ENCODE measurements at regions not wholly inside any gene's neighbourhood (a gene's known extent, or its start where the extent isn't known, plus 50 kb on each side); places are given as distances from the start of the nearest gene placed in this dataset.

DNA sequence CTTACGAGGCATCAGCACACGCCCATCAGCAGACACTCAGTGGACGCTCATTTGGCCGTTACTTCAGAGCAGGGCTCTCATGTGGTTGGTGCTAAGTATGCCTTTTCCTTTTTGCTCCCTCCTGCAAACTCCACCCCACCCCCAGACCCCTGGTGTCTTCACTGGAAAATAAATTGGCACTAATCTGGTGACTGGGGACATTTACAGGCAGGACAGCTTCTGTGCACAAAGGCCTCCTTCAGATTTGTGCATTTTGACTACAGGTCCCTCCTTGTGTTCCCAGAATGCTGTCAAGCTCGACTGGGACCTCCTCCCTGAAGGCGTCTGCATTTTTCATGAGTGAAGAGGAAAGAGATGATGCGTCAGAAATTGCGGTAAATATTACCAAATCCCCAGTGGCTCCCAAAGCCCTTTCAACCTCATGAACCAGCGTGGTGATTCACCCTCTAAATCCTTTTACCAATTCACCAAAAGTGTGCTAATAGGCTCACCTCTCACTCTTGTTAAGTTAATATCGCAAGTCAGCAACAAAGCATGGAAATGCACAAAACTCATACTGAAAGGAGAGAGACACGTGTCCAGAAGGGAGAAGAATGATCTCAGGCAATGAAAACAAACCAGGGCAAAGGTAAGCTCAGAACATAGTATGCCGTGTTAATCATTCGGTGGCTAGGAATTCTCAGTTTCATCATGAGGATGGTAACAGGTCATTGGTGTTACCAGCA is 119.0 kb downstream of the NKX6-1 start:
- FAIRE-seq (no peak), DNase-seq (ENCODE audit: insufficient read length, low spot score) (no peak)
- TF ChIP-seq, protein P1, sequence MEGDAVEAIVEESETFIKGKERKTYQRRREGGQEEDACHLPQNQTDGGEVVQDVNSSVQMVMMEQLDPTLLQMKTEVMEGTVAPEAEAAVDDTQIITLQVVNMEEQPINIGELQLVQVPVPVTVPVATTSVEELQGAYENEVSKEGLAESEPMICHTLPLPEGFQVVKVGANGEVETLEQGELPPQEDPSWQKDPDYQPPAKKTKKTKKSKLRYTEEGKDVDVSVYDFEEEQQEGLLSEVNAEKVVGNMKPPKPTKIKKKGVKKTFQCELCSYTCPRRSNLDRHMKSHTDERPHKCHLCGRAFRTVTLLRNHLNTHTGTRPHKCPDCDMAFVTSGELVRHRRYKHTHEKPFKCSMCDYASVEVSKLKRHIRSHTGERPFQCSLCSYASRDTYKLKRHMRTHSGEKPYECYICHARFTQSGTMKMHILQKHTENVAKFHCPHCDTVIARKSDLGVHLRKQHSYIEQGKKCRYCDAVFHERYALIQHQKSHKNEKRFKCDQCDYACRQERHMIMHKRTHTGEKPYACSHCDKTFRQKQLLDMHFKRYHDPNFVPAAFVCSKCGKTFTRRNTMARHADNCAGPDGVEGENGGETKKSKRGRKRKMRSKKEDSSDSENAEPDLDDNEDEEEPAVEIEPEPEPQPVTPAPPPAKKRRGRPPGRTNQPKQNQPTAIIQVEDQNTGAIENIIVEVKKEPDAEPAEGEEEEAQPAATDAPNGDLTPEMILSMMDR (IDR thresholded peaks at IDR 0.05; ENCODE audit: insufficient read depth, missing control alignments), result no peak

DNA sequence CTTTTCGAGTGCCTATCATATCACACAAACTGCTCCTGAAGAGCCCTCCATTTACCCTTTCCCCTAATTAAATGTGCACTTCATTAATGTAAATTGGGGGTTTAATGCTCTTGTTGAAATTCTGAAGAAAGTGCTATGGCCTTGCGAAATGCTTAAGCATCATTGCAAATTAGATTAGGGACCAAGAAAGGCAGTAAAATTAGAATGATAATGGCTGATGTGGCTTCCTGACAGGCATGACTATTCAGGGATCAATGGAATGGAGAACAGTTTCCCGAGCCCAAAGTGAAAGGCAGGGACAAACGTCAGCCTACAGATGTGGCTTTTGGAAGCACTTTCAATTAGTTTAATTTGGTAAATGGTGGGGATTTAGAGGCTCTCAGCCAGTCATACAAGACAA is 120.1 kb downstream of the NKX6-1 start:
- TF ChIP-seq, protein P1 (IDR thresholded peaks at IDR 0.05; ENCODE audit: insufficient read depth, missing control alignments), result no peak
- FAIRE-seq (no peak), DNase-seq (ENCODE audit: insufficient read length, low spot score) (no peak)

DNA sequence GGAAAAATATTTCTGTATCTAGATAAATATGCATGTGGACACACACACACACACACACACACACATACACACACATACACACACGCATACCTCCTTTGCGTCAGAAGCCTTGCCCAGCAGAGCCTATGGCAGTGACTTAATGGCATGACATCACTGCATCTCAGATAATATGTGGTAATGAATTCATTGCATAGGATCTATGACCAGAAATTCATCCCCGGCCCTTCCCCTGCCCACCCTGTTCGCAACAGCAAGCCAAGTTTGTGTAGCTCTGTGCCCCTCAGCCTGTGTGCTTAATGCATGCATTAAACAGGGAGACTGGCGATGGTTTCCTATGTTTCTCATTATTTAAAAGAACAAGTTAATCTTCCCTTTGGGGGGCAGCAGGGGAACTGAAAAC is 120.7 kb downstream of the NKX6-1 start:
- TF ChIP-seq, protein P1 (IDR thresholded peaks at IDR 0.05; ENCODE audit: insufficient read depth, missing control alignments), result no peak
- FAIRE-seq (no peak), DNase-seq (ENCODE audit: insufficient read length, low spot score) (no peak)

DNA sequence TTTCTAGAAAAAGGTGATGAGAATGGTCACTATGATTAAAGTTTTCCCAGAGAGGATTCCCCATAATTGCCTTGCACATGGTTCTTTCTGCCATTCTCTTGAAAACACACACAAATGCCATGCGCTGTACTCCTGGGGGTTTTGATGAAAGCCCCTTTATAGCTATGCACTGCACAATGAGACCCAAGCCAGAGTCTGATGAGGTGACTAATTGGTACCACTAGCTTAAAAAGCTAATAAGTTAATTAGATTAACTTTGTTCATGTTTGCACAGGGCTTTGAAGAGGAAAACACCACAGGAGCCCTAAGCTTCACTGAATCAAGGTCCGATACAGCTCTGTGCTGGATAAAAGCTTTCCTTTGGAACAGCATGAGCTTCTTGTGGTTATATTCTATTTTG is 132.2 kb downstream of the NKX6-1 start:
- no peak for FAIRE-seq
- no peak for DNase-seq (ENCODE audit: insufficient read length, low spot score)
- TF ChIP-seq, protein P1 (IDR thresholded peaks at IDR 0.05; ENCODE audit: insufficient read depth, missing control alignments), result no peak

DNA sequence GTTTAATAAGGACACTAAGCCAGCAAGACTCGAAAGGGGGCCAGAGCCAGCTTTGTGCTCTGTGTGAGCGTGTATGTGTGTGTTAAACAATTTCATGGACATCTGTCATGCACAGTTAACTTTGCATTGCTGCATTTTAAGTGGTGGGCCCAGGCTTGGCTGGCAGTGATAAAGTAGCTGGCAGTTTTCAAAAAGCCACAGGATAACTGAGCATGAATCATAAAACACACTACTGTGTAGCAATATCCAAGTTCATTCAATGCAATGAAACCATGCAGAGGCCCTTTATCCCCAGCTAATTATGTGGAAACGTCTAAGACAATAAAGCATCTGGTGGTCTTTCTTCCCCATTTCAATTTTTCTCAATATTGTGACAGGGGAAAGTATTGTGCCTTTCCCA is 132.9 kb downstream of the NKX6-1 start:
- TF ChIP-seq, protein P1 (IDR thresholded peaks at IDR 0.05; ENCODE audit: insufficient read depth, missing control alignments), result no peak
- FAIRE-seq, result no peak
- no peak for DNase-seq (ENCODE audit: insufficient read length, low spot score)

DNA sequence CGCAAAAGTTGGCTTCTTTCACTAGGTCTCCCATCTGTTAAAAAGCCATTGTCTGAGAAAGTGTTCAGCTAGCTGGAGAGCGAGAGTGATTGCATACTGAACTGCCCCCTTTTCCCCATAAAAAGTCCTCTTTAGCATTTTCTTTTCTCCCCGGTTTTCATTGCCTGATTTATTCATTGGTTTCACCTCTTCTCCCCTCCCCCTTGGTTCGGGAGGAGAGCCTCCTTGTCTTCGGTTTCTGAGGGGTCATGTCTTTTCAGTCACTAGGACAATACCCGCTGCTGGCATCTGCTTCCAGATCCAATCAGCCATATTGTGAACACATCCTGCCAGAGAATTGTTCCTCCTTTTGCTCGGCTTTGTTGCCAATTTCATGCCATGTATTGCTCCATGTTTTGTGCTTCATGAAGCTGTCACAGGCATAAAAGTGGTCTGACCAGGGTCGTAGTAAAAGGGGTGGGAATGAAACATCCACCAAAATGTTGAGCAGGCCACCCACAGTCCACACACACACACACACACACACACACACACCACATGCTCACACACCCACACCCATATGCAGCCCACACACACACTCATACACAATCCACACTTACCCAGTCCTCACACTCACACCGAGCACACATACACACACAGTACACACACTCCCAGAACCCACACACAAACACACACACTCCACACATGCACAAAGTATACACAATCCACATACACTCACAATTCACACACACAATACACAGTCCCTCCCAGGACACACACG is 136.0 kb downstream of the NKX6-1 start:
- TF ChIP-seq, protein P1 (IDR thresholded peaks at IDR 0.05; ENCODE audit: insufficient read depth, missing control alignments), result no peak
- FAIRE-seq, result no peak
- no peak for DNase-seq (ENCODE audit: insufficient read length, low spot score)

DNA sequence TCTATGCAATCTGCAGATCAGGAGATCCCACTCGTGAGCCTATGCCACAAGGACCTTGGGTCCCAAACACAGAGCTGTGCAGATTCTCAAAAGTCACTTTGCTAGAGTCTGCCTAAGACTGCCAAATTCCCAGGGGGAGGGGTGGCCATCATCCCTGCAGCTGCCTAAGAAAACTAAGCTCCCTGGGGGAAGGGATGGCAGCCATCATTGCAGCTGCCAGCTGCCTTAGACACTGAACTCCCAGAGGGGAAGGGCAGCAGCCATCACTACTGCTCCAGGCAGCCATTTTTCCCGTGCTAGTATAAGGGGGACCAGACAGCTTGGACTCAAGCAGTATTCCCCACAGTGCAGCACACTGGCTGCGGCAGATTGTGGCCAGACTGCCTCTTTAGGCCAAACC is 156.9 kb downstream of the NKX6-1 start:
- TF ChIP-seq, protein P1 (IDR thresholded peaks at IDR 0.05; ENCODE audit: insufficient read depth, missing control alignments), result no peak
- FAIRE-seq (no peak), DNase-seq (ENCODE audit: insufficient read length, low spot score) (no peak)
